ENCODE measurements at regions not wholly inside any gene's neighbourhood (a gene's known extent, or its start where the extent isn't known, plus 50 kb on each side); places are given as distances from the start of the nearest gene placed in this dataset.
"Not testable (repeated sequence)": the region's sequence is repeated elsewhere in the genome, so short reads cannot be mapped to it uniquely, and the experiment has no call there.

GRCh38 chr11:19614370-19614940, 98.2 kb upstream of the NAV2 start:
- DNase-seq (ENCODE audit: low read depth), result no peak
- no peak overlapping the region for H3K4me3 ChIP-seq (ENCODE audit: low read depth, low read length)
- TF ChIP-seq, protein P1, sequence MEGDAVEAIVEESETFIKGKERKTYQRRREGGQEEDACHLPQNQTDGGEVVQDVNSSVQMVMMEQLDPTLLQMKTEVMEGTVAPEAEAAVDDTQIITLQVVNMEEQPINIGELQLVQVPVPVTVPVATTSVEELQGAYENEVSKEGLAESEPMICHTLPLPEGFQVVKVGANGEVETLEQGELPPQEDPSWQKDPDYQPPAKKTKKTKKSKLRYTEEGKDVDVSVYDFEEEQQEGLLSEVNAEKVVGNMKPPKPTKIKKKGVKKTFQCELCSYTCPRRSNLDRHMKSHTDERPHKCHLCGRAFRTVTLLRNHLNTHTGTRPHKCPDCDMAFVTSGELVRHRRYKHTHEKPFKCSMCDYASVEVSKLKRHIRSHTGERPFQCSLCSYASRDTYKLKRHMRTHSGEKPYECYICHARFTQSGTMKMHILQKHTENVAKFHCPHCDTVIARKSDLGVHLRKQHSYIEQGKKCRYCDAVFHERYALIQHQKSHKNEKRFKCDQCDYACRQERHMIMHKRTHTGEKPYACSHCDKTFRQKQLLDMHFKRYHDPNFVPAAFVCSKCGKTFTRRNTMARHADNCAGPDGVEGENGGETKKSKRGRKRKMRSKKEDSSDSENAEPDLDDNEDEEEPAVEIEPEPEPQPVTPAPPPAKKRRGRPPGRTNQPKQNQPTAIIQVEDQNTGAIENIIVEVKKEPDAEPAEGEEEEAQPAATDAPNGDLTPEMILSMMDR (conservative IDR thresholded peaks at IDR 0.05; ENCODE audit: low read depth, low read length), result no peak

- not testable (repeated sequence) for DNase-seq (ENCODE audit: low read depth)
Measured at GRCh38 chr11:19612025-19612424, 100.6 kb upstream of the NAV2 start.

DNA sequence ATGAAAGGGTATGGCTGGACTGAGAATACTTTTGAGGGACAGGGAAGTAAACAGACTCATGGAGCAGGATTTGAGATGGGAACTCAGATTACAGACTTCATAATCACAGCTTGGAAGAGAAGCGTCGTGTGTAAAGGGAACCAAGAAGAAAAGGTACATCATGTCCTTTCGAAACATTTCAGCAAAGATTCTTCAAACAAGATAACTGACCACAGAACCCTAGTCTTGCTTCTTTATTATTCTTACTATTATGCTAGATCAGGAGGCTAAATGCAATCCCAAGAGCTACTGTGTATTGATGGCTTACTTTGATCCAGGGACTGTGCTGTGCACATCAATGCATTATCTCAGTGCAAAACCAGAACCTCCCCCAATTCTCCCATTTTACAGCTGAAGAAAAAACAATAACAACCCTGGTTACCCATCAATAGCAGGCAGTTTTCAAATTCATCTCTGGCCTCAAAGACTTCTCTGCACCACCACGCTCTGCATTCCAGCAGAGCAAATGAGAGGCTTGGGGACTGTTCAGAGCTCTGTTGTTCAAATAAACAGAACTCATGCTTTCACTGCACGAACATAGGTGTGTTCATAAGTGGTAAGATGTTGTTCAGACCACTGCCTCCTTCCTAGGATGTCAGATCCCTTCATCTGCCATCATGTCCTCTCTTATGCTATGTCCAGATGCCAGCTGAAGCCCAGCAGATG, 104.8 kb upstream of the NAV2 start:
- TF ChIP-seq, protein P1 (conservative IDR thresholded peaks at IDR 0.05; ENCODE audit: low read depth, low read length), result no peak
- no peak overlapping the region for H3K4me3 ChIP-seq (ENCODE audit: low read depth, low read length)
- peak; percentile 66 for DNase-seq (ENCODE audit: low read depth)

More at GRCh38 chr11:19612025-19612424, 100.6 kb upstream of the NAV2 start:
- H3K4me3 ChIP-seq (ENCODE audit: low read depth, low read length), result not testable (repeated sequence)

- TF ChIP-seq, protein P1 (conservative IDR thresholded peaks at IDR 0.05; ENCODE audit: low read depth, low read length), result no peak
Measured at GRCh38 chr11:19606856-19607655, 105.6 kb upstream of the NAV2 start.

GRCh38 chr11:19605520-19606371, 106.9 kb upstream of the NAV2 start:
- H3K4me3 ChIP-seq (ENCODE audit: low read depth, low read length), result no peak overlapping the region
- TF ChIP-seq, protein P1 (conservative IDR thresholded peaks at IDR 0.05; ENCODE audit: low read depth, low read length), result no peak
- DNase-seq (ENCODE audit: low read depth), result peak; percentile 68

More at GRCh38 chr11:19606856-19607655, 105.6 kb upstream of the NAV2 start:
- no peak for DNase-seq (ENCODE audit: low read depth)
- H3K4me3 ChIP-seq (ENCODE audit: low read depth, low read length), result no peak overlapping the region

- TF ChIP-seq, protein P1 (conservative IDR thresholded peaks at IDR 0.05; ENCODE audit: low read depth, low read length), result no peak
- DNase-seq (ENCODE audit: low read depth), result no peak
- no peak overlapping the region for H3K4me3 ChIP-seq (ENCODE audit: low read depth, low read length)
Measured at GRCh38 chr11:19604679-19605375, 107.8 kb upstream of the NAV2 start.
